K562 (cell line): ENCODE measurements at regions not wholly inside any gene's neighbourhood (a gene's known extent, or its start where the extent isn't known, plus 50 kb on each side); places are given as distances from the start of the nearest gene placed in this dataset.

Experiments used
- ATAC-seq: fragments of 200-7000 bp; cut with Tn5 transposase; 3 replicates; pipeline ENCODE4 v1.9.1; 2020; ENCODE audit warnings: moderate library complexity
- BruUV-seq: library from RNA; stranded (reverse); fragments of 400-500 nt; replicated peaks from 2 replicates; lab custom pipeline; 2021; lab: Mats Ljungman, UMichigan
- CTCF ChIA-PET: fragments of 300-600 bp; formaldehyde crosslinking; extraction: SDS; loops from one replicate; lab custom pipeline; 2021; ENCODE audit warnings: low intra/inter-chr PET ratio; lab: Yijun Ruan, JAX
- POLR2A ChIA-PET: fragments of 300-600, 350-650 bp; sonication (Branson Sonifier 250); formaldehyde crosslinking; extraction: SDS; loops from one replicate; lab custom pipeline; 2021; ENCODE audit warnings: antibody characterized with exemption, inconsistent platforms; lab: Yijun Ruan, JAX
- DNase-seq, 4 experiments: peaks; one replicate each; pipeline versions ENCODE4 v3.0.0 to v3.0.0-alpha.2; 2011 to 2018; ENCODE audit warnings: low spot score in 3 of 4, mixed read lengths in 3 of 4; ENCODE audit errors: extremely low read depth in 1 of 4
- FAIRE-seq: peaks from 2 replicates; lab custom pipeline; 2011; peaks lifted over from hg19 to GRCh38; lab: Jason Lieb, UNC
- H2AFZ ChIP-seq: 2 replicates; pipeline ENCODE4 v1.6.0; 2011; ENCODE audit warnings: low read depth, low read length, control low read depth, inconsistent platforms
- H3K27ac ChIP-seq: fragments of 200-600 bp; 3 replicates; pipeline ENCODE4 v1.8.0; 2011; ENCODE audit warnings: low read depth, mild to moderate bottlenecking, control low read depth, inconsistent platforms, low read length, moderate library complexity, mixed read lengths; ENCODE audit errors: extremely low read depth
- H3K27me3 ChIP-seq, 2 experiments: fragments of 300-600 bp in 1 of 2; 2 replicates in 1 of 2; 3 replicates in 1 of 2; pipeline versions ENCODE4 v1.6.0 to v1.8.0; 2011; ENCODE audit warnings: inconsistent platforms in 2 of 2, low read length in 2 of 2, mild to moderate bottlenecking in 1 of 2, mixed read lengths in 1 of 2, moderate library complexity in 1 of 2; ENCODE audit not compliant: control insufficient read depth in 2 of 2, insufficient read depth in 2 of 2
- H3K36me3 ChIP-seq: fragments of 300-600 bp; 3 replicates; pipeline ENCODE4 v1.8.0; 2011; ENCODE audit warnings: mild to moderate bottlenecking, low read length, inconsistent platforms; ENCODE audit not compliant: control insufficient read depth, insufficient read depth
- H3K4me1 ChIP-seq, 2 experiments: fragments of 200-600 bp in 1 of 2; replicated peaks in 1 of 2; 2 replicates in 1 of 2; 3 replicates in 1 of 2; pipeline versions ENCODE4 v1.5.1 to v1.8.0; 2011; ENCODE audit warnings: inconsistent platforms in 2 of 2, low read length in 2 of 2, mild to moderate bottlenecking in 1 of 2, mixed read lengths in 1 of 2, moderate library complexity in 1 of 2; ENCODE audit not compliant: control insufficient read depth in 2 of 2, insufficient read depth in 2 of 2
- H3K4me2 ChIP-seq: 2 replicates; pipeline ENCODE4 v1.6.1; 2011; ENCODE audit warnings: low read length, control low read depth, inconsistent platforms, mixed read lengths; ENCODE audit not compliant: insufficient read depth
- H3K4me3 ChIP-seq: fragments of 200-600 bp; sonication (generic), shearing (Covaris generic); 2 replicates; pipeline ENCODE4 v1.5.1; 2016; ENCODE audit warnings: control low read depth, inconsistent platforms
- H3K79me2 ChIP-seq: fragments of 200-600 bp; 3 replicates; pipeline ENCODE4 v1.8.0; 2011; ENCODE audit warnings: low read length, inconsistent platforms; ENCODE audit not compliant: control insufficient read depth, insufficient read depth
- H3K9ac ChIP-seq, 2 experiments: 2 replicates each; pipeline versions ENCODE4 v1.6.0 to v1.6.1; 2011; ENCODE audit warnings: low read depth in 2 of 2, low read length in 2 of 2, control low read depth in 1 of 2, inconsistent platforms in 1 of 2, mild to moderate bottlenecking in 1 of 2, mixed read lengths in 1 of 2; ENCODE audit not compliant: insufficient read depth in 1 of 2
- H3K9me1 ChIP-seq: one replicate; pipeline ENCODE4 v1.6.0; 2011; ENCODE audit warnings: inconsistent platforms, mild to moderate bottlenecking, low read length, moderate library complexity; ENCODE audit not compliant: control insufficient read depth, insufficient read depth
- H3K9me3 ChIP-seq: replicated peaks from 2 replicates; pipeline ENCODE4 v1.5.1; 2011; ENCODE audit warnings: low read depth, low read length, inconsistent platforms; ENCODE audit not compliant: control insufficient read depth, insufficient read depth
- H4K20me1 ChIP-seq: replicated peaks from 2 replicates; pipeline ENCODE4 v1.6.1; 2011; ENCODE audit warnings: low read length, inconsistent platforms, mixed read lengths; ENCODE audit not compliant: control insufficient read depth, insufficient read depth
- ATF7 ChIP-seq: fragments of 450-650 bp; IDR thresholded peaks from 2 replicates; pipeline ENCODE4 v1.7.1; 2014; ENCODE audit warnings: mild to moderate bottlenecking, moderate library complexity
- BCL6 ChIP-seq: fragments of 250-450 bp; sonication (Bioruptor Pico); IDR thresholded peaks from 2 replicates; pipeline ENCODE4 v1.4.0; 2020
- CHD1 ChIP-seq: fragments of 200-600 bp; sonication (generic); IDR thresholded peaks from one replicate; pipeline ENCODE4 v1.6.1; 2012; ENCODE audit warnings: mild to moderate bottlenecking, moderate library complexity, low read length, inconsistent platforms
- EGR1 ChIP-seq: fragments of 450-650 bp; conservative IDR thresholded peaks from 2 replicates; pipeline ENCODE4 v1.6.1; 2017; ENCODE audit warnings: mild to moderate bottlenecking
- KLF16 ChIP-seq: IDR thresholded peaks from 2 replicates; pipeline ENCODE4 v1.6.1; 2016; ENCODE audit warnings: antibody characterized with exemption
- PYGO2 ChIP-seq: fragments of 450-650 bp; IDR thresholded peaks from 2 replicates; pipeline ENCODE4 v1.6.1; 2016; ENCODE audit warnings: mild to moderate bottlenecking, missing genetic modification characterization, moderate library complexity, missing compliant biosample characterization
- RBM14 ChIP-seq: fragments of 200-400 bp; formaldehyde crosslinking; IDR thresholded peaks from 2 replicates; pipeline ENCODE4 v1.6.1; 2018; ENCODE audit warnings: low read depth, mild to moderate bottlenecking, low read length, moderate library complexity, borderline replicate concordance; ENCODE audit not compliant: insufficient read depth
- ZBTB1 ChIP-seq: sonication (generic); formaldehyde crosslinking; IDR thresholded peaks from 2 replicates; pipeline ENCODE4 v1.8.1; 2023; ENCODE audit warnings: missing genetic modification reagents, low read depth, mild to moderate bottlenecking, borderline replicate concordance
- ZNF253 ChIP-seq: fragments of 250-450 bp; sonication (Bioruptor Pico); conservative IDR thresholded peaks from 2 replicates; pipeline ENCODE4 v1.6.1; 2021; ENCODE audit warnings: mild to moderate bottlenecking
- ZNF263 ChIP-seq: sonication (generic); formaldehyde crosslinking; IDR thresholded peaks from 2 replicates; pipeline ENCODE4 v1.8.0; 2022; ENCODE audit warnings: mild to moderate bottlenecking, missing genetic modification reagents, borderline replicate concordance
- ZNF324 ChIP-seq: fragments of 250-450 bp; sonication (Bioruptor Pico); IDR thresholded peaks from 2 replicates; pipeline ENCODE4 v1.4.0; 2020; ENCODE audit warnings: mild to moderate bottlenecking
- ZNF507 ChIP-seq: conservative IDR thresholded peaks from 2 replicates; pipeline ENCODE4 v1.6.1; 2017; ENCODE audit warnings: missing genetic modification characterization, missing compliant biosample characterization
- WGBS: fragments of 100-300 bp; shearing (Covaris generic); methylation state at CpG from one replicate; pipeline ENCODE4 v1.1.6; 2016; ENCODE audit warnings: low coverage, mixed read lengths; ENCODE audit not compliant: insufficient coverage; ENCODE audit errors: missing lambda C conversion rate; 5-methylcytosine and 5-hydroxymethylcytosine counted together
- in situ Hi-C: fragments of 300-500 bp; cut with MboI; formaldehyde crosslinking; loops from 4 replicates; pipeline ENCODE4 v1.15.0; 2018; ENCODE audit warnings: inconsistent platforms, mixed read lengths
- intact Hi-C: fragments of 100-400 bp; cut with micrococcal nuclease; formaldehyde crosslinking; loops from 2 replicates; pipeline ENCODE4 v1.14.2; 2022
- TF ChIP-seq, protein P1 (sequence below): fragments of 250-450 bp; sonication (Bioruptor Pico); IDR thresholded peaks from 2 replicates; pipeline ENCODE4 v1.5.1; 2021; ENCODE audit warnings: mild to moderate bottlenecking
- TF ChIP-seq, protein P2 (sequence below): fragments of 250-450 bp; sonication (Bioruptor Pico); IDR thresholded peaks from 2 replicates; pipeline ENCODE4 v1.5.0; 2021

DNA sequence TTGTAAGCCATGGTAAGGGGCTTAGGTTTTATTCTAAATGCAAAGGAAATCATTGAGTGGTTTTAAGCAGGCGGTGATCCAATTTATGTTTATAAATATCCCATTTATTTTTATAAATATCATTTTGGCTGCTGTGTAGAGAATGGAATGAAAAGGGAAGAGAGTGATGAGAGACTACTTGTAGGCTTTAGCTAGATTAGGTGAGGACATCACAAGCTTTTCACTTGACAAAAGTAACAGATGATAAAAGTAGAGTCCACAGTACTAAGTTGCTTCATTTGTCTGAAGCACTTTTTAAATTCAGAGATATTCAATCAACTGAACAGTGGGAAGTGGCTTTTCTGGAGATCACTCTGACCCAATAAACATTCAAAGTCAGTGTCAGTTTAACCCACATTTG lies 65.4 kb upstream of the FSHR start:
- Histone ChIP-seq H3K9ac (no peak overlapping the region), H3K4me1 (no peaks in the 10 kb centered on the region), H2AFZ (no peak overlapping the region), H3K9me1 (no peaks in the 10 kb centered on the region), H3K9me3 (no peaks in the 10 kb centered on the region; the same call in 1 of the 2 replicates), H4K20me1 (no peaks in the 10 kb centered on the region), H3K36me3 (no peaks in the 10 kb centered on the region), H3K27ac (no peak overlapping the region), H3K79me2 (no peaks in the 10 kb centered on the region), H3K27me3 (no peaks in the 10 kb centered on the region), H3K4me2 (no peak overlapping the region), H3K4me3 (no peak overlapping the region)
- ATAC-seq (no peak), FAIRE-seq (no peak), DNase-seq (no peak)
- intact Hi-C loops (no loop called here), in situ Hi-C loops (no loop called here)
- ChIA-PET POLR2A (no interaction called here), CTCF (no interaction called here)
- WGBS, result 5% methylated on average over 1 of the region's 1 CpG
- no TSS peak for BruUV-seq
- TF ChIP-seq ZNF507 (tag) (no peak), ATF7 (no peak), ZNF253 (no peak), KLF16 (no peak), ZNF263 (CRISPR knock-in tag) (no peak), PYGO2 (tag) (no peak)

DNA sequence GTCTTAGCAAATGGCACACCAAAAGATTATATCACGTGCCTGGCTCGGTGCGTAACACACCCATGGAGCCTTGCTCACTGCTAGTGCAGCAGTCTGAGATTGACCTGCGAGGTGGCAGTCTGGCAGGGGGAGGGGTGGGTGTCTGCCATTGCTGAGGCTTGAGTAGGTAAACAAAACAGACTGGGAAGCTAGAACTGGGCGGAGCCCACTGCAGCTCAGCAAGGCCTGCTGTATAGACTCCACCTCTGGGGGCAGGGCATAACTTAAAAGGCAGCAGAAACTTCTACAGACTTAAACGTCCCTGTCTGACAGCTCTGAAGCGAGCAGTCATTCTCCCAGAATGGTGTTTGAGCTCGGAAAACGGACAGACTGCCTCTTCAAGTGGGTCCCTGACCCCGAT lies 55.9 kb upstream of the FSHR start:
- POLR2A ChIA-PET, result no interaction called here
- no TSS peak for BruUV-seq
- CTCF ChIA-PET, result no interaction called here
- Histone ChIP-seq H3K27me3 (no peaks in the 10 kb centered on the region), H3K9me1 (no peaks in the 10 kb centered on the region), H3K9ac (no peak overlapping the region), H3K4me3 (no peak overlapping the region), H3K79me2 (no peaks in the 10 kb centered on the region), H3K27ac (no peak overlapping the region), H2AFZ (no peak overlapping the region), H3K4me2 (no peak overlapping the region), H3K9me3 (no peaks in the 10 kb centered on the region; the same call in 1 of the 2 replicates), H4K20me1 (no peaks in the 10 kb centered on the region), H3K4me1 (no peaks in the 10 kb centered on the region), H3K36me3 (no peaks in the 10 kb centered on the region)
- no peak for FAIRE-seq
- in situ Hi-C loops (no loop called here), intact Hi-C loops (no loop called here)
- ATAC-seq, result no peak
- DNase-seq, result no peak
- 0% methylated on average over 6 of the region's 10 CpGs for WGBS
- TF ChIP-seq ZNF324 (CRISPR knock-in tag), result no peak
- no peak for TF ChIP-seq BCL6
- TF ChIP-seq, protein P1, sequence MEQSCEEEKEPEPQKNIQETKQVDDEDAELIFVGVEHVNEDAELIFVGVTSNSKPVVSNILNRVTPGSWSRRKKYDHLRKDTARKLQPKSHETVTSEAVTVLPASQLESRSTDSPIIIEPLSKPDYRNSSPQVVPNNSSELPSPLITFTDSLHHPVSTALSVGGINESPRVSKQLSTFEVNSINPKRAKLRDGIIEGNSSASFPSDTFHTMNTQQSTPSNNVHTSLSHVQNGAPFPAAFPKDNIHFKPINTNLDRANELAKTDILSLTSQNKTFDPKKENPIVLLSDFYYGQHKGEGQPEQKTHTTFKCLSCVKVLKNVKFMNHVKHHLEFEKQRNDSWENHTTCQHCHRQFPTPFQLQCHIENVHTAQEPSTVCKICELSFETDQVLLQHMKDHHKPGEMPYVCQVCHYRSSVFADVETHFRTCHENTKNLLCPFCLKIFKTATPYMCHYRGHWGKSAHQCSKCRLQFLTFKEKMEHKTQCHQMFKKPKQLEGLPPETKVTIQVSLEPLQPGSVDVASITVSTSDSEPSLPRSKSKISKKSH, result no peak
- no peak for TF ChIP-seq EGR1
- no peak for TF ChIP-seq CHD1
- TF ChIP-seq, protein P2, sequence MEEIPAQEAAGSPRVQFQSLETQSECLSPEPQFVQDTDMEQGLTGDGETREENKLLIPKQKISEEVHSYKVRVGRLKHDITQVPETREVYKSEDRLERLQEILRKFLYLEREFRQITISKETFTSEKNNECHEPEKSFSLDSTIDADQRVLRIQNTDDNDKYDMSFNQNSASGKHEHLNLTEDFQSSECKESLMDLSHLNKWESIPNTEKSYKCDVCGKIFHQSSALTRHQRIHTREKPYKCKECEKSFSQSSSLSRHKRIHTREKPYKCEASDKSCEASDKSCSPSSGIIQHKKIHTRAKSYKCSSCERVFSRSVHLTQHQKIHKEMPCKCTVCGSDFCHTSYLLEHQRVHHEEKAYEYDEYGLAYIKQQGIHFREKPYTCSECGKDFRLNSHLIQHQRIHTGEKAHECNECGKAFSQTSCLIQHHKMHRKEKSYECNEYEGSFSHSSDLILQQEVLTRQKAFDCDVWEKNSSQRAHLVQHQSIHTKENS (CRISPR knock-in tag), result no peak
- TF ChIP-seq ZBTB1 (CRISPR knock-in tag), result no peak
- TF ChIP-seq RBM14, result no peak
